ENCODE measurements at regions not wholly inside any gene's neighbourhood (a gene's known extent, or its start where the extent isn't known, plus 50 kb on each side); places are given as distances from the start of the nearest gene placed in this dataset.

GRCh38 chr13:93003531-93003930 lies 223.1 kb upstream of the GPC6 start:
- TF ChIP-seq, protein P1, sequence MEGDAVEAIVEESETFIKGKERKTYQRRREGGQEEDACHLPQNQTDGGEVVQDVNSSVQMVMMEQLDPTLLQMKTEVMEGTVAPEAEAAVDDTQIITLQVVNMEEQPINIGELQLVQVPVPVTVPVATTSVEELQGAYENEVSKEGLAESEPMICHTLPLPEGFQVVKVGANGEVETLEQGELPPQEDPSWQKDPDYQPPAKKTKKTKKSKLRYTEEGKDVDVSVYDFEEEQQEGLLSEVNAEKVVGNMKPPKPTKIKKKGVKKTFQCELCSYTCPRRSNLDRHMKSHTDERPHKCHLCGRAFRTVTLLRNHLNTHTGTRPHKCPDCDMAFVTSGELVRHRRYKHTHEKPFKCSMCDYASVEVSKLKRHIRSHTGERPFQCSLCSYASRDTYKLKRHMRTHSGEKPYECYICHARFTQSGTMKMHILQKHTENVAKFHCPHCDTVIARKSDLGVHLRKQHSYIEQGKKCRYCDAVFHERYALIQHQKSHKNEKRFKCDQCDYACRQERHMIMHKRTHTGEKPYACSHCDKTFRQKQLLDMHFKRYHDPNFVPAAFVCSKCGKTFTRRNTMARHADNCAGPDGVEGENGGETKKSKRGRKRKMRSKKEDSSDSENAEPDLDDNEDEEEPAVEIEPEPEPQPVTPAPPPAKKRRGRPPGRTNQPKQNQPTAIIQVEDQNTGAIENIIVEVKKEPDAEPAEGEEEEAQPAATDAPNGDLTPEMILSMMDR (IDR thresholded peaks at IDR 0.05): no peak
- no peak for TF ChIP-seq POLR2A (IDR thresholded peaks at IDR 0.05)
